ENCODE measurements at regions not wholly inside any gene's neighbourhood (a gene's known extent, or its start where the extent isn't known, plus 50 kb on each side); places are given as distances from the start of the nearest gene placed in this dataset.

- Histone ChIP-seq H3K27me3 (ENCODE audit: control insufficient read depth in 2 of 2, insufficient read depth in 2 of 2, low read length in 2 of 2) (no peaks in the 10 kb centered on the region), H3K27ac (ENCODE audit: insufficient read depth, low read depth, low read length) (no peak overlapping the region), H2AFZ (ENCODE audit: low read depth, low read length) (no peak overlapping the region), H3K4me3 (replicated peaks in 1 of 3; ENCODE audit: insufficient read depth in 1 of 3, low read depth in 1 of 3, low read length in 3 of 3) (no peak overlapping the region), H3K9me3 (replicated peaks; ENCODE audit: control insufficient read depth, insufficient read depth, low read length) (no peaks in the 10 kb centered on the region), H3K9me1 (replicated peaks; ENCODE audit: control insufficient read depth, extremely low read depth, insufficient read depth, low read length) (no peaks in the 10 kb centered on the region), H4K20me1 (replicated peaks; ENCODE audit: control insufficient read depth, extremely low read depth, insufficient read depth, low read length) (no peaks in the 10 kb centered on the region), H3K9ac (replicated peaks; ENCODE audit: extremely low read depth, insufficient read depth, low read length) (no peak overlapping the region), H3K4me1 (ENCODE audit: control insufficient read depth, extremely low read depth, insufficient read depth, low read length) (no peaks in the 10 kb centered on the region), H3K4me2 (ENCODE audit: insufficient read depth, low read length) (no peak overlapping the region), H3K36me3 (ENCODE audit: control insufficient read depth in 2 of 2, extremely low read depth in 1 of 2, insufficient read depth in 2 of 2, low read length in 2 of 2) (no peaks in the 10 kb centered on the region), H3K79me2 (ENCODE audit: control insufficient read depth, insufficient read depth, low read length) (no peaks in the 10 kb centered on the region)
- POLR2A ChIA-PET, result no interaction called here
- BruUV-seq (replicated peaks), result no TSS peak
- TF ChIP-seq JUN (IDR thresholded peaks at IDR 0.05; ENCODE audit: borderline replicate concordance, insufficient read depth, insufficient read length, low read depth) (no peak), MAX (IDR thresholded peaks at IDR 0.05; ENCODE audit: insufficient read depth, insufficient read length) (no peak), MYC (IDR thresholded peaks at IDR 0.05; ENCODE audit: low read depth, low read length) (no peak), GATA2 (IDR thresholded peaks at IDR 0.05; ENCODE audit: insufficient read depth, insufficient read length, low read depth, low read length) (no peak)
- dilution Hi-C loops (cut with MboI; ENCODE audit: extremely low pct_ligation_motif_present, low sequenced_read_pairs) (no loop called here), intact Hi-C loops (cut with micrococcal nuclease) (no loop called here)
- DNase-seq (ENCODE audit: low read depth, low spot score) (no peak), FAIRE-seq (no peak)
- CTCF ChIA-PET, result no interaction called here
Measured at GRCh38 chr7:155874010-155874409, 61.7 kb upstream of the SHH start.

- BruUV-seq (replicated peaks), result no TSS peak
- no peak for FAIRE-seq
- intact Hi-C loops (cut with micrococcal nuclease), result no loop called here
Measured at GRCh38 chr7:155872678-155873369, 60.6 kb upstream of the SHH start.

More at GRCh38 chr7:155872678-155873369, 60.6 kb upstream of the SHH start:
- Histone ChIP-seq H3K27me3 (ENCODE audit: control insufficient read depth in 2 of 2, insufficient read depth in 2 of 2, low read length in 2 of 2) (no peaks in the 10 kb centered on the region), H3K27ac (ENCODE audit: insufficient read depth, low read depth, low read length) (no peak overlapping the region), H3K4me1 (ENCODE audit: control insufficient read depth, extremely low read depth, insufficient read depth, low read length) (no peaks in the 10 kb centered on the region), H3K4me3 (replicated peaks in 1 of 3; ENCODE audit: insufficient read depth in 1 of 3, low read depth in 1 of 3, low read length in 3 of 3) (no peak overlapping the region), H3K9me3 (replicated peaks; ENCODE audit: control insufficient read depth, insufficient read depth, low read length) (no peaks in the 10 kb centered on the region), H3K4me2 (ENCODE audit: insufficient read depth, low read length) (no peak overlapping the region), H3K9ac (replicated peaks; ENCODE audit: extremely low read depth, insufficient read depth, low read length) (no peak overlapping the region), H3K36me3 (ENCODE audit: control insufficient read depth in 2 of 2, extremely low read depth in 1 of 2, insufficient read depth in 2 of 2, low read length in 2 of 2) (no peaks in the 10 kb centered on the region), H2AFZ (ENCODE audit: low read depth, low read length) (no peak overlapping the region), H4K20me1 (replicated peaks; ENCODE audit: control insufficient read depth, extremely low read depth, insufficient read depth, low read length) (no peaks in the 10 kb centered on the region), H3K9me1 (replicated peaks; ENCODE audit: control insufficient read depth, extremely low read depth, insufficient read depth, low read length) (no peaks in the 10 kb centered on the region), H3K79me2 (ENCODE audit: control insufficient read depth, insufficient read depth, low read length) (no peaks in the 10 kb centered on the region)
- dilution Hi-C loops (cut with MboI; ENCODE audit: extremely low pct_ligation_motif_present, low sequenced_read_pairs), result no loop called here
- CTCF ChIA-PET, result no interaction called here
- TF ChIP-seq EZH2 (IDR thresholded peaks at IDR 0.05; ENCODE audit: borderline replicate concordance, low read depth, low read length, severe bottlenecking) (no peak), FOS (IDR thresholded peaks at IDR 0.05; ENCODE audit: borderline replicate concordance, insufficient read depth, low read length) (no peak), MYC (IDR thresholded peaks at IDR 0.05; ENCODE audit: low read depth, low read length) (no peak), JUN (IDR thresholded peaks at IDR 0.05; ENCODE audit: borderline replicate concordance, insufficient read depth, insufficient read length, low read depth) (no peak), GATA2 (IDR thresholded peaks at IDR 0.05; ENCODE audit: insufficient read depth, insufficient read length, low read depth, low read length) (no peak), MAX (IDR thresholded peaks at IDR 0.05; ENCODE audit: insufficient read depth, insufficient read length) (no peak), CTCF (IDR thresholded peaks at IDR 0.05; ENCODE audit: extremely low read depth in 1 of 2, insufficient read depth in 1 of 2, low read depth in 1 of 2, low read length in 2 of 2) (no peak), POLR2A (IDR thresholded peaks at IDR 0.05; ENCODE audit: low read depth, low read length) (no peak), POLR2AphosphoS5 (IDR thresholded peaks at IDR 0.05; ENCODE audit: insufficient read depth, low read depth, low read length) (no peak)
- POLR2A ChIA-PET, result no interaction called here
- DNase-seq (ENCODE audit: low read depth, low spot score), result no peak
